ENCODE measurements at regions not wholly inside any gene's neighbourhood (a gene's known extent, or its start where the extent isn't known, plus 50 kb on each side); places are given as distances from the start of the nearest gene placed in this dataset.

DNA sequence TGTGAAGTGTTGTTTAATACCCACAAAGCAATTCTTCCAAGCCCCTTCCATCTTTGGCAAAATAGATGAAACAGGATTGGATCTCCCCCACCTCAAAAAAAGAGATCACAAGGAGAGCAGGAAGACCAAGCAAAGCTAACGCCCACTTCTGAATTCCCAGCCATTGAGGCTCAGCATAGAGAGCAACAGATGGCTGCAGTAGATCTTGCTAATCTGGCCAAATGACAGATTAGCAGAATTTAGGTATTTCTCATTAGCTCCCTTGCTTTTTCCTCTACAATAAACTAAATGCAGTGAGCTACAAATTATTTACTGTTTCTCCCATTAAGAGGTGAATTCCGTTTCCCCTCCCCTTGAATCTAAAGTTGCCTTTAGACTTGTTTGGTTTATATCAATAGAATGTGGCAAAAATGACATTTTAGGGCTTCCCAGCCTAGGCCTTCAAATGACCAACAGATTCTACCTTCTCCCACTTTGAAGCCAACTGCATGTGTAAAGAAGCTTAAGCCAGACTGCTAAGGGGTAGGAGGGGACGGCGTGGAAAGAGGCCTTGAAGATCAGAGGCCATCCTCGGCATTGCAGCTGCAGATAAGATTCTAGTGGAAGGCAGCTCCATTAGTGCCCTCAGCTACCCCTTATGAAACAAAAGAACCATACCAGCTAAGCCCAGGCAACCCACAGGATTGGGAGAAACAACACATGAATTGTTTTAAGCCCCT, 56.8 kb upstream of the CPEB4 start (continued):
- TF ChIP-seq, protein P1, sequence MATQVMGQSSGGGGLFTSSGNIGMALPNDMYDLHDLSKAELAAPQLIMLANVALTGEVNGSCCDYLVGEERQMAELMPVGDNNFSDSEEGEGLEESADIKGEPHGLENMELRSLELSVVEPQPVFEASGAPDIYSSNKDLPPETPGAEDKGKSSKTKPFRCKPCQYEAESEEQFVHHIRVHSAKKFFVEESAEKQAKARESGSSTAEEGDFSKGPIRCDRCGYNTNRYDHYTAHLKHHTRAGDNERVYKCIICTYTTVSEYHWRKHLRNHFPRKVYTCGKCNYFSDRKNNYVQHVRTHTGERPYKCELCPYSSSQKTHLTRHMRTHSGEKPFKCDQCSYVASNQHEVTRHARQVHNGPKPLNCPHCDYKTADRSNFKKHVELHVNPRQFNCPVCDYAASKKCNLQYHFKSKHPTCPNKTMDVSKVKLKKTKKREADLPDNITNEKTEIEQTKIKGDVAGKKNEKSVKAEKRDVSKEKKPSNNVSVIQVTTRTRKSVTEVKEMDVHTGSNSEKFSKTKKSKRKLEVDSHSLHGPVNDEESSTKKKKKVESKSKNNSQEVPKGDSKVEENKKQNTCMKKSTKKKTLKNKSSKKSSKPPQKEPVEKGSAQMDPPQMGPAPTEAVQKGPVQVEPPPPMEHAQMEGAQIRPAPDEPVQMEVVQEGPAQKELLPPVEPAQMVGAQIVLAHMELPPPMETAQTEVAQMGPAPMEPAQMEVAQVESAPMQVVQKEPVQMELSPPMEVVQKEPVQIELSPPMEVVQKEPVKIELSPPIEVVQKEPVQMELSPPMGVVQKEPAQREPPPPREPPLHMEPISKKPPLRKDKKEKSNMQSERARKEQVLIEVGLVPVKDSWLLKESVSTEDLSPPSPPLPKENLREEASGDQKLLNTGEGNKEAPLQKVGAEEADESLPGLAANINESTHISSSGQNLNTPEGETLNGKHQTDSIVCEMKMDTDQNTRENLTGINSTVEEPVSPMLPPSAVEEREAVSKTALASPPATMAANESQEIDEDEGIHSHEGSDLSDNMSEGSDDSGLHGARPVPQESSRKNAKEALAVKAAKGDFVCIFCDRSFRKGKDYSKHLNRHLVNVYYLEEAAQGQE (IDR thresholded peaks at IDR 0.05; ENCODE audit: borderline replicate concordance), result 0 out of 2 replicates have a peak, but pooled peaks have one; percentile 14
- TF ChIP-seq, protein P1 (CRISPR knock-in tag; IDR thresholded peaks at IDR 0.05; ENCODE audit: low read depth), result no peak
- TF ChIP-seq SMARCC2 (IDR thresholded peaks at IDR 0.05; ENCODE audit: low read depth) (no peak), ZNF184 (CRISPR knock-in tag; IDR thresholded peaks at IDR 0.05) (no peak), SNIP1 (IDR thresholded peaks at IDR 0.05; ENCODE audit: low read depth) (no peak), POLR2AphosphoS5 (IDR thresholded peaks at IDR 0.05; ENCODE audit: control insufficient read depth, insufficient read depth, low read depth, low read length) (no peak), ZNF668 (CRISPR knock-in tag; IDR thresholded peaks at IDR 0.05) (no peak), JUND (IDR thresholded peaks at IDR 0.05; ENCODE audit: borderline replicate concordance, low read depth, low read length) (no peak), JUND (tag; IDR thresholded peaks at IDR 0.05; ENCODE audit: borderline replicate concordance, low read depth, low read length) (peak; percentile 33; the same call in 1 of the 3 replicates), NCOA1 (IDR thresholded peaks at IDR 0.05; ENCODE audit: low read depth) (peak; percentile 48)
- TF ChIP-seq, protein P2, sequence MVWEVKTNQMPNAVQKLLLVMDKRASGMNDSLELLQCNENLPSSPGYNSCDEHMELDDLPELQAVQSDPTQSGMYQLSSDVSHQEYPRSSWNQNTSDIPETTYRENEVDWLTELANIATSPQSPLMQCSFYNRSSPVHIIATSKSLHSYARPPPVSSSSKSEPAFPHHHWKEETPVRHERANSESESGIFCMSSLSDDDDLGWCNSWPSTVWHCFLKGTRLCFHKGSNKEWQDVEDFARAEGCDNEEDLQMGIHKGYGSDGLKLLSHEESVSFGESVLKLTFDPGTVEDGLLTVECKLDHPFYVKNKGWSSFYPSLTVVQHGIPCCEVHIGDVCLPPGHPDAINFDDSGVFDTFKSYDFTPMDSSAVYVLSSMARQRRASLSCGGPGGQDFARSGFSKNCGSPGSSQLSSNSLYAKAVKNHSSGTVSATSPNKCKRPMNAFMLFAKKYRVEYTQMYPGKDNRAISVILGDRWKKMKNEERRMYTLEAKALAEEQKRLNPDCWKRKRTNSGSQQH (CRISPR knock-in tag; IDR thresholded peaks at IDR 0.05), result no peak
- TF ChIP-seq, protein P3, sequence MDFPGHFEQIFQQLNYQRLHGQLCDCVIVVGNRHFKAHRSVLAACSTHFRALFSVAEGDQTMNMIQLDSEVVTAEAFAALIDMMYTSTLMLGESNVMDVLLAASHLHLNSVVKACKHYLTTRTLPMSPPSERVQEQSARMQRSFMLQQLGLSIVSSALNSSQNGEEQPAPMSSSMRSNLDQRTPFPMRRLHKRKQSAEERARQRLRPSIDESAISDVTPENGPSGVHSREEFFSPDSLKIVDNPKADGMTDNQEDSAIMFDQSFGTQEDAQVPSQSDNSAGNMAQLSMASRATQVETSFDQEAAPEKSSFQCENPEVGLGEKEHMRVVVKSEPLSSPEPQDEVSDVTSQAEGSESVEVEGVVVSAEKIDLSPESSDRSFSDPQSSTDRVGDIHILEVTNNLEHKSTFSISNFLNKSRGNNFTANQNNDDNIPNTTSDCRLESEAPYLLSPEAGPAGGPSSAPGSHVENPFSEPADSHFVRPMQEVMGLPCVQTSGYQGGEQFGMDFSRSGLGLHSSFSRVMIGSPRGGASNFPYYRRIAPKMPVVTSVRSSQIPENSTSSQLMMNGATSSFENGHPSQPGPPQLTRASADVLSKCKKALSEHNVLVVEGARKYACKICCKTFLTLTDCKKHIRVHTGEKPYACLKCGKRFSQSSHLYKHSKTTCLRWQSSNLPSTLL (IDR thresholded peaks at IDR 0.05), result no peak
- TF ChIP-seq, protein P4, sequence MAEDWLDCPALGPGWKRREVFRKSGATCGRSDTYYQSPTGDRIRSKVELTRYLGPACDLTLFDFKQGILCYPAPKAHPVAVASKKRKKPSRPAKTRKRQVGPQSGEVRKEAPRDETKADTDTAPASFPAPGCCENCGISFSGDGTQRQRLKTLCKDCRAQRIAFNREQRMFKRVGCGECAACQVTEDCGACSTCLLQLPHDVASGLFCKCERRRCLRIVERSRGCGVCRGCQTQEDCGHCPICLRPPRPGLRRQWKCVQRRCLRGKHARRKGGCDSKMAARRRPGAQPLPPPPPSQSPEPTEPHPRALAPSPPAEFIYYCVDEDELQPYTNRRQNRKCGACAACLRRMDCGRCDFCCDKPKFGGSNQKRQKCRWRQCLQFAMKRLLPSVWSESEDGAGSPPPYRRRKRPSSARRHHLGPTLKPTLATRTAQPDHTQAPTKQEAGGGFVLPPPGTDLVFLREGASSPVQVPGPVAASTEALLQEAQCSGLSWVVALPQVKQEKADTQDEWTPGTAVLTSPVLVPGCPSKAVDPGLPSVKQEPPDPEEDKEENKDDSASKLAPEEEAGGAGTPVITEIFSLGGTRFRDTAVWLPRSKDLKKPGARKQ (CRISPR knock-in tag; IDR thresholded peaks at IDR 0.05), result no peak

Data from K562 (cell line).